ENCODE measurements at regions not wholly inside any gene's neighbourhood (a gene's known extent, or its start where the extent isn't known, plus 50 kb on each side); places are given as distances from the start of the nearest gene placed in this dataset.

DNA sequence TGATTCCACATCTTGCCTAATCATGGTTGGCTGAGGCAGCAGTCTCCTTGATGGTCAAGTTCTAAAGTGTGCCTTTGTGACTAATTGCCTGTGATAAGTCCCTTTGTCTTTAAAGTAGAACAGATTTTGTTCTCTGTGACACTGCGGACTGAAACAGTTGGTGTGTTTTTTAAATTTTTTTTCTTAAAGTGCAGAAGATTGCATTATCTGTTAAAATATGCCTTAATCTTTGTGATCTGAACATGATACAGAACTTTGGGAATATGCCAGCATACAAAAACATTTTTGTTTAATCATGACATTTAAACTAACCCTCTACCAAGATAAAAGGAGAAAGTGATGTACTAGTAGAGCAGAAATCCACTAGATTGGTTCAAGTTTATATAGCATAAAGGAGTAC lies 1260.6 kb upstream of the ADGRL2 start:
- no peak for TF ChIP-seq POLR2A (IDR thresholded peaks at IDR 0.05)
- TF ChIP-seq, protein P1, sequence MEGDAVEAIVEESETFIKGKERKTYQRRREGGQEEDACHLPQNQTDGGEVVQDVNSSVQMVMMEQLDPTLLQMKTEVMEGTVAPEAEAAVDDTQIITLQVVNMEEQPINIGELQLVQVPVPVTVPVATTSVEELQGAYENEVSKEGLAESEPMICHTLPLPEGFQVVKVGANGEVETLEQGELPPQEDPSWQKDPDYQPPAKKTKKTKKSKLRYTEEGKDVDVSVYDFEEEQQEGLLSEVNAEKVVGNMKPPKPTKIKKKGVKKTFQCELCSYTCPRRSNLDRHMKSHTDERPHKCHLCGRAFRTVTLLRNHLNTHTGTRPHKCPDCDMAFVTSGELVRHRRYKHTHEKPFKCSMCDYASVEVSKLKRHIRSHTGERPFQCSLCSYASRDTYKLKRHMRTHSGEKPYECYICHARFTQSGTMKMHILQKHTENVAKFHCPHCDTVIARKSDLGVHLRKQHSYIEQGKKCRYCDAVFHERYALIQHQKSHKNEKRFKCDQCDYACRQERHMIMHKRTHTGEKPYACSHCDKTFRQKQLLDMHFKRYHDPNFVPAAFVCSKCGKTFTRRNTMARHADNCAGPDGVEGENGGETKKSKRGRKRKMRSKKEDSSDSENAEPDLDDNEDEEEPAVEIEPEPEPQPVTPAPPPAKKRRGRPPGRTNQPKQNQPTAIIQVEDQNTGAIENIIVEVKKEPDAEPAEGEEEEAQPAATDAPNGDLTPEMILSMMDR (IDR thresholded peaks at IDR 0.05) = no peak
